Activated naive CD8-positive, alpha-beta T cell (primary cell): ENCODE measurements at regions not wholly inside any gene's neighbourhood (a gene's known extent, or its start where the extent isn't known, plus 50 kb on each side); places are given as distances from the start of the nearest gene placed in this dataset.

Source experiments
- H3K27ac Mint-ChIP-seq: one replicate; pipeline ENCODE4 v1.8.0; 2021; ENCODE audit warnings: mixed read lengths
- H3K27me3 Mint-ChIP-seq: one replicate; pipeline ENCODE4 v1.8.0; 2021; ENCODE audit warnings: mixed read lengths
- H3K36me3 Mint-ChIP-seq: one replicate; pipeline ENCODE4 v1.8.0; 2021; ENCODE audit warnings: mixed read lengths
- H3K4me1 Mint-ChIP-seq: one replicate; pipeline ENCODE4 v1.8.0; 2021; ENCODE audit warnings: low read depth, mixed read lengths
- H3K4me3 Mint-ChIP-seq: one replicate; pipeline ENCODE4 v1.8.0; 2021; ENCODE audit warnings: mild to moderate bottlenecking, mixed read lengths
- H3K9me3 Mint-ChIP-seq: one replicate; pipeline ENCODE4 v1.8.0; 2021; ENCODE audit warnings: low read depth, mixed read lengths

GRCh38 chrX:39121903-39122302, 320.6 kb downstream of the MID1IP1 start:
- Mint-ChIP-seq H3K9me3 (no peaks in the 10 kb centered on the region), H3K27ac (no peak overlapping the region), H3K27me3 (peaks cover 2% of the 10 kb centered on the region), H3K4me3 (no peak overlapping the region), H3K36me3 (no peaks in the 10 kb centered on the region), H3K4me1 (no peaks in the 10 kb centered on the region)

GRCh38 chrX:39125834-39126233, 324.6 kb downstream of the MID1IP1 start:
- peaks cover 2% of the 10 kb centered on the region for H3K27me3 Mint-ChIP-seq
- no peak overlapping the region for H3K27ac Mint-ChIP-seq
- no peaks in the 10 kb centered on the region for H3K36me3 Mint-ChIP-seq
- no peaks in the 10 kb centered on the region for H3K4me1 Mint-ChIP-seq
- H3K9me3 Mint-ChIP-seq = no peaks in the 10 kb centered on the region
- H3K4me3 Mint-ChIP-seq = no peak overlapping the region

- H3K9me3 Mint-ChIP-seq = no peaks in the 10 kb centered on the region
- H3K4me3 Mint-ChIP-seq = no peak overlapping the region
- no peaks in the 10 kb centered on the region for H3K27me3 Mint-ChIP-seq
- no peaks in the 10 kb centered on the region for H3K4me1 Mint-ChIP-seq
- H3K36me3 Mint-ChIP-seq = no peaks in the 10 kb centered on the region
- no peak overlapping the region for H3K27ac Mint-ChIP-seq
Measured at GRCh38 chrX:39133971-39134370, 332.7 kb downstream of the MID1IP1 start.

GRCh38 chrX:39137363-39137954, 336.2 kb downstream of the MID1IP1 start:
- Mint-ChIP-seq H3K36me3 (no peaks in the 10 kb centered on the region), H3K4me1 (no peaks in the 10 kb centered on the region), H3K4me3 (no peak overlapping the region), H3K9me3 (no peaks in the 10 kb centered on the region), H3K27me3 (no peaks in the 10 kb centered on the region), H3K27ac (no peak overlapping the region)

GRCh38 chrX:39140581-39140980, 339.3 kb downstream of the MID1IP1 start:
- no peak overlapping the region for H3K27ac Mint-ChIP-seq
- H3K4me3 Mint-ChIP-seq = no peak overlapping the region
- H3K27me3 Mint-ChIP-seq = no peaks in the 10 kb centered on the region
- no peaks in the 10 kb centered on the region for H3K4me1 Mint-ChIP-seq
- H3K9me3 Mint-ChIP-seq = no peaks in the 10 kb centered on the region
- no peaks in the 10 kb centered on the region for H3K36me3 Mint-ChIP-seq

- no peaks in the 10 kb centered on the region for H3K9me3 Mint-ChIP-seq
- no peaks in the 10 kb centered on the region for H3K4me1 Mint-ChIP-seq
- H3K27ac Mint-ChIP-seq = no peak overlapping the region
- H3K36me3 Mint-ChIP-seq = no peaks in the 10 kb centered on the region
- no peak overlapping the region for H3K4me3 Mint-ChIP-seq
- no peaks in the 10 kb centered on the region for H3K27me3 Mint-ChIP-seq
Measured at GRCh38 chrX:39144323-39144722, 343.1 kb downstream of the MID1IP1 start.

- H3K27ac Mint-ChIP-seq = no peak overlapping the region
- H3K4me3 Mint-ChIP-seq = no peak overlapping the region
- H3K36me3 Mint-ChIP-seq = no peaks in the 10 kb centered on the region
Measured at GRCh38 chrX:39144956-39145355, 343.7 kb downstream of the MID1IP1 start.

GRCh38 chrX:39145859-39146258, 344.6 kb downstream of the MID1IP1 start:
- Mint-ChIP-seq H3K4me1 (no peaks in the 10 kb centered on the region), H3K36me3 (no peaks in the 10 kb centered on the region), H3K27ac (no peak overlapping the region), H3K9me3 (no peaks in the 10 kb centered on the region), H3K4me3 (no peak overlapping the region), H3K27me3 (no peaks in the 10 kb centered on the region)

More at GRCh38 chrX:39144956-39145355, 343.7 kb downstream of the MID1IP1 start:
- Mint-ChIP-seq H3K27me3 (no peaks in the 10 kb centered on the region), H3K4me1 (no peaks in the 10 kb centered on the region), H3K9me3 (no peaks in the 10 kb centered on the region)

- H3K9me3 Mint-ChIP-seq = no peaks in the 10 kb centered on the region
- H3K27me3 Mint-ChIP-seq = no peaks in the 10 kb centered on the region
- H3K36me3 Mint-ChIP-seq = no peaks in the 10 kb centered on the region
- H3K27ac Mint-ChIP-seq = no peak overlapping the region
- H3K4me3 Mint-ChIP-seq = no peak overlapping the region
- no peaks in the 10 kb centered on the region for H3K4me1 Mint-ChIP-seq
Measured at GRCh38 chrX:39149761-39150160, 348.5 kb downstream of the MID1IP1 start.

GRCh38 chrX:39150220-39150619, 349.0 kb downstream of the MID1IP1 start:
- Mint-ChIP-seq H3K36me3 (no peaks in the 10 kb centered on the region), H3K4me1 (no peaks in the 10 kb centered on the region), H3K27ac (no peak overlapping the region), H3K9me3 (no peaks in the 10 kb centered on the region), H3K4me3 (no peak overlapping the region), H3K27me3 (no peaks in the 10 kb centered on the region)

GRCh38 chrX:39150621-39151020, 349.4 kb downstream of the MID1IP1 start:
- Mint-ChIP-seq H3K27ac (no peak overlapping the region), H3K4me3 (no peak overlapping the region), H3K36me3 (no peaks in the 10 kb centered on the region), H3K9me3 (no peaks in the 10 kb centered on the region), H3K4me1 (no peaks in the 10 kb centered on the region), H3K27me3 (no peaks in the 10 kb centered on the region)

- H3K4me1 Mint-ChIP-seq = no peaks in the 10 kb centered on the region
- no peak overlapping the region for H3K27ac Mint-ChIP-seq
- H3K27me3 Mint-ChIP-seq = no peaks in the 10 kb centered on the region
- H3K36me3 Mint-ChIP-seq = no peaks in the 10 kb centered on the region
- no peak overlapping the region for H3K4me3 Mint-ChIP-seq
- H3K9me3 Mint-ChIP-seq = no peaks in the 10 kb centered on the region
Measured at GRCh38 chrX:39152106-39152649, 350.9 kb downstream of the MID1IP1 start.

GRCh38 chrX:39156051-39156450, 354.8 kb downstream of the MID1IP1 start:
- no peaks in the 10 kb centered on the region for H3K27me3 Mint-ChIP-seq
- H3K4me3 Mint-ChIP-seq = no peak overlapping the region
- H3K27ac Mint-ChIP-seq = no peak overlapping the region
- H3K4me1 Mint-ChIP-seq = peaks cover 7% of the 10 kb centered on the region
- no peaks in the 10 kb centered on the region for H3K9me3 Mint-ChIP-seq
- H3K36me3 Mint-ChIP-seq = no peaks in the 10 kb centered on the region

GRCh38 chrX:39157006-39157405, 355.7 kb downstream of the MID1IP1 start:
- H3K27me3 Mint-ChIP-seq = no peaks in the 10 kb centered on the region
- H3K4me3 Mint-ChIP-seq = no peak overlapping the region
- H3K27ac Mint-ChIP-seq = no peak overlapping the region
- peaks cover 11% of the 10 kb centered on the region for H3K4me1 Mint-ChIP-seq
- no peaks in the 10 kb centered on the region for H3K9me3 Mint-ChIP-seq
- no peaks in the 10 kb centered on the region for H3K36me3 Mint-ChIP-seq

- Mint-ChIP-seq H3K27ac (no peak overlapping the region), H3K36me3 (no peaks in the 10 kb centered on the region), H3K4me1 (peaks cover 14% of the 10 kb centered on the region), H3K9me3 (no peaks in the 10 kb centered on the region), H3K4me3 (no peak overlapping the region), H3K27me3 (no peaks in the 10 kb centered on the region)
Measured at GRCh38 chrX:39157796-39158195, 356.5 kb downstream of the MID1IP1 start.
